HG03066 (cell line): ENCODE measurements at regions not wholly inside any gene's neighbourhood (a gene's known extent, or its start where the extent isn't known, plus 50 kb on each side); places are given as distances from the start of the nearest gene placed in this dataset.
"Not testable (repeated sequence)": the region's sequence is repeated elsewhere in the genome, so short reads cannot be mapped to it uniquely, and the experiment has no call there.

Experiments
- ATAC-seq: cut with Tn5 transposase; IDR thresholded peaks from one replicate; pipeline ENCODE4 v1.9.1; 2021; ENCODE audit warnings: low read depth; ENCODE audit not compliant: unreplicated experiment

DNA sequence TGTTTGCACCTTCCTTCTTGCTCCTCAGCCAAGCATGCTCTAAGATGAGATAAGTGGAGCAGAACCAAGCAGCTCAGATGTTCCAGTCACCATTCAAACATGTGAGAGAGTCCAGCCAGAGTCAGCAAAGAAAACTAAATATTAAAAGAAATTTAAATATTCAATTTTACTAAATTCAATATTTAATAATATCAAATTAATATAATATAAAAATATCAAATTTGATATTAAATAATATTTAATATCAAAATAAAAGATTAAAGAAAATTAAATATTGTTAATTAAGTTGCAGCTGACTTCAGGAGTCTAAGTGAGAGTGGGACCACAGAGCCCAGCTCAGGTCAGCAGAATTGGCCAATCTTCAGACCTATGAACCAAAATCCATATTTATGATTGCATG, 526.1 kb upstream of the FLRT2 start:
- ATAC-seq, result no peak

DNA sequence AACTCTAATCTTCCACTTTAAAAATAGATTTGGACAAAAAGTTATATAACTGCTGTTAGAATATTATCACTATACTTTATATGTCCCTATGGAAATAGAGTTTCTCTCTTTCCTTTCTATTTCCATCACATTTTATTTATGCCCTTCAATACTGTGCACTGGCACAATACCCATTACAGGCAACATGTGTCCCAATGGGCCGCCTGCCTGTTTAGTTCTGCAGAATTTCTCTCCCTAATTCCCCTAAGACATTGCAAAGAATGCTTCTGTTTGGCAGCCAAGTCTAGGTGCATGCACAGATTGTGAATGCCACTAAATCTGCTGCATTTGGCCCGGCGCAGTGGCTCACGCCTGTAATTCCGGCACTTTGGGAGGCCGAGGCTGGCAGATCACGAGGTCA, 520.4 kb upstream of the FLRT2 start:
- no peak for ATAC-seq

GRCh38 chr14:85010186-85010585, 519.8 kb upstream of the FLRT2 start:
- ATAC-seq, result no peak

DNA sequence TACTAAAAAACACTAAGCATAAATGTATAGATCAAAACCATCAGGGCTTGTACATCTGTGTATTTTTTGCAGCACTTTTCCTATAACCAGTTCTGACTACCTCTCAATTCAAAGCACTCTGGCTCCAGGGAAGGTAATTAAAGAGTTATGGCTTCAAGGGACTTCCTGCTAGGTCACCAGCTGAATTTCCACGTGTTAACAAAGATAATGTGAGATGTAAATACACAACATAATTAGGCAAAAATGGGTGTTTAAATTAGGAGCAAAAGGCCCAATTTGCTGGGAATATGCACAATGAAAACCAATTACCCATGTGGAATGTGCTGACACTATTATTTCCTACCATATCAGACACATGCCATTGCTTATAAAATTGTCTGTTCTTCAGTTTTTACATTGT, 513.4 kb upstream of the FLRT2 start:
- ATAC-seq, result no peak

- ATAC-seq, result not testable (repeated sequence)
These were observed 506.1 kb upstream of the FLRT2 start for GRCh38 chr14:85023866-85024265.

- ATAC-seq, result no peak
These were observed 505.0 kb upstream of the FLRT2 start for GRCh38 chr14:85024931-85025330.

- no peak for ATAC-seq
These were observed 502.1 kb upstream of the FLRT2 start for GRCh38 chr14:85027681-85028370.

- no peak for ATAC-seq
These were observed 492.5 kb upstream of the FLRT2 start for GRCh38 chr14:85037411-85037810.

- ATAC-seq, result no peak
These were observed 491.2 kb upstream of the FLRT2 start for GRCh38 chr14:85038526-85039352.

DNA sequence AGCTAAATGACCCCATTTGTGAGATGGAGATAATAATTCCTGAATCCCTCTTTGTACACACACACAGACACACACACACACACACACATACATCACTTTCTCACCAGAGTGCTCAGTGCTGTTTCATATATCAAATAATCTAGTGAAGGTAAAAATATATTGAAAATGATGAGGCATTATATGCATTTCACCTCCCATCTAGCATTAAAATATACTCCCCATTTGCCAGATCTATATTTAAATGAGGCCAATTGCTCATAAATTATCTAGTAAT, 490.7 kb upstream of the FLRT2 start:
- ATAC-seq, result no peak

DNA sequence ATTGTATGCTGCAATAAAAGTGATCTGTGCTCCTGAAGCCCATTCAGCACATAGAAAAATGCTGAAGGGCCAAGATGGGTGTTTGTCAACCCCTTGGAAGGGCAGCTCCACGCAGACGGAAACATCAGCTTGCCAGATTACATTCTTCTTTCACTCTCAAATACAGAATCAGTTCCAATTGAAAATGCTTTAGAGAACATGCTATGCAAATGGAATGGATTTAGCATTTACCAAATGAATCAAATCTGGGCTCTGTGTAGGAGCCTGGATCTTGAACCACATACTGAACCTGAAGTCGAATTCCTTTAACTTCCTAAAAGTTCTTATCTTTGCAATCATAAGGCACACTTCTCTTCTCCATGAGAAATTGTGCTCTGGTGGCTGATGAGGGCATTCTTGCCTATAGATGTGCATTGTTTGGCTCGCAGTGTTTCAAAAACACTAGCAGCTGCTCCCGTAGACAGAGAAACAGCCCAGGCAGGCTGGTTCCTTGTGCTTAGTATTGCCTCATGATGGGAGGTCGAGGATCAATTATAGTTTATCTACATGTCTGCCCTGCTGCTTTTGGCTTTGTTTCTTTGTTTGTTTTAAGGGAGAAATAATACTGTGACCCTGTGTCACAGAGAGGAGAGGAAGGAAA, 489.8 kb upstream of the FLRT2 start:
- ATAC-seq, result no peak

DNA sequence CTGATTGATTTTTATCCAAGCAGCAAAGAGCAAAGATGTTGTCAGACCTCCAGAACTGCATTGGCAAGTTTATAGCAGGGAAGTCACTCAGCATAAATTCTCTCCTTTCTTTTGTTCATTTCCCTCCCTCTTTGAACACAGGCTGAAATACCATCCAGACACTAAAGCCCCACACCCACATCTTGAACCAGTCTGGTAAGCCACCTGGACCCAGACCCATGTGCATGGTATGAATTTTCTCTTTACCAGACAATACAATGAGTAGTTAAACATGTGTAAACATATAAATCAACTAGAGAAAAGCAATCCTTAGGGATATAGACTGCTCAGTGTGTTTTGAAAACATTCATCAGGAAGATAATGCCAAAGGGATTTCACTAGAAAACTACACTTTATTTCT, 488.3 kb upstream of the FLRT2 start:
- ATAC-seq, result no peak

- ATAC-seq, result no peak
These were observed 487.6 kb upstream of the FLRT2 start for GRCh38 chr14:85042301-85042700.

GRCh38 chr14:85050180-85050579, 479.8 kb upstream of the FLRT2 start:
- no peak for ATAC-seq

GRCh38 chr14:85052646-85053045, 477.3 kb upstream of the FLRT2 start:
- no peak for ATAC-seq

DNA sequence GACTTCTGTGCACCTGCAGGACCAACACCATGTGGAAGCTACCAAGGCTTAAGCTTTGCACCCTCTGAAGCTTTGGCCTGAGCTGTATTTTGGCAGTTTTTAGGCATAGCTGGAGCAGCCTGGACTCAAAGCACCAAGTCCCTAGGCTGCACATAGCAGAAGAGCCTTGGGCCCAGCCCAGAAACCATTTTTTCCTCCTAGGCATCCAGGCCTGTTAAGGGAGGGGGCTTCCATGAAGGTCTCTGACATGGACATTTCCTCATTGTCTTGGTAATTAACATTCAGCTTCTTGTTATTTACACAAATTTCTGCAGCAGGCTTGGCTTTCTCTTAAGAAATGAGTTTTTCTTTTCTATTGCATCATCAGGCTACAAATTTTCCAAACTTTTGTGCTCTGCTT, 475.8 kb upstream of the FLRT2 start:
- ATAC-seq, result no peak

DNA sequence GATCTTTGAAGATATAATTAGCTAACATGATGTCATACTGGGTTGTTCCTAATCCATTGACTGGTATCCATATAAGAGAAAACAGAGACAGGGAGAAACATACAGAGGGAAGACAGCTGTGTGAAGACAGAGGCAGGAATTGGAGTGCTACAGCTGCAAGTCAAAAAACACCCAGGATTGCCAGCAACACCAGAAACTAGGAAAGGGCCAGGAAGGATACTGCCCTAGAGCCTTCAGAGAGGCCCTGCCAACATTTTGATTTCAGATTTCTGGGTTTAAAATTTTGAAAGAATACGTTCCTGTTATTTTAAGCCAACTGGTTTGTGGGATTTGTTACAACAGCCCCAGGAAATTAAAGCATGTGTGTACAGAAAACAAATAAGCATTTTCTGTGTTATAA, 473.7 kb upstream of the FLRT2 start:
- ATAC-seq, result no peak

DNA sequence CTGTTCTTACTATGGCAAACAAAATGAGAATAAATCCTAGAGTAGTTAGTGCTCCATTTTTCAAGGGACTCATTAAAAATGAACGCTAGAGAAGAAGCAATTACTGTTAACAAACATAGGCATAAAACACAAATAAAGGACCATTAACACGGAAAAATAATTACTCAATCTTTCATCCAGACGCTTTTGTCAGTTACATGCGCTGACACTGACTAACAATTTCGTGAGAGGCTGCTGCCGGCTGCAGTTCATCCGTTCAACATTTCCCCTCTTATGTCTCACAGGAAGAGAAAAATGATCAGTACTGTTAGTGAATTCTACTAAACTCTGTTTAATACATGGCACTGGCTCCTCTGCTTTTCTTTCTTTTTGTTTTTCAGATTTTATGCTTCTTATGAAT, 472.7 kb upstream of the FLRT2 start:
- ATAC-seq, result no peak

DNA sequence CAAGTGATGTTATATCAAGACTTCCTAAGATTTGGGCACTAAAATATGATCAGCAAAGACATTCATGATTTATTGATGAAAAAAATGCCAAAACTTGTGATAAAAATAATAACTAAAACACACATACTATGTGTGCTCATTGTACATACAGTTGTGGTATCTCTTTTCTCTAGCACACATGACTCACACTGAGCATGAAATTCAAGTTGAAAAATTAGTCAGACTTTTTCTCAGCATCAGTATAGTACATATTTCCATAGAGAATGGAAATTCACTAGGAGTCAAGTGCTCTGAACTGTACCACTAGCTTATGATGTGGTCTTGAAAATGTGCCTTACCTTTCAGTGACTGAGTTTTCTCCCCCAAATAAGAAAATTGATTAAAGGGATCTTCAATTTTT, 471.8 kb upstream of the FLRT2 start:
- ATAC-seq, result no peak

DNA sequence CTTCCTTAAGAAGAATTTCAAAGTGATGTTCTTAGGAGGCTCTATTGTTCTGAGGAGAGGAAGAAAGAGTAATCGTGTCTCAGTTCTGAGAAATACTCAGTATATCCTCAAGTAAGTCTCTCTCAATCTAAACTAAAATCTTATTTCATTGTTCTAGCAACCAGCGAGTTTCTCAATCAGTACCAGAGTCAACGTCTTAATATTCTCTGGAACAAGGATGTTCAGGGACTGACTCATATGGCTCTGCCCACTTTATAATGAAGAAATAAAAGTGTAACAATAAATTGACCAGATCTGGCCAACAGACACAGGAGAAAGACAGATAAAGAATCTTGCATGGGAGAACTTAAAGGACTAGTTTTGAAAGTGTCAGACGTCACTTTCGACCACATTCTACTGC, 469.8 kb upstream of the FLRT2 start:
- no peak for ATAC-seq

DNA sequence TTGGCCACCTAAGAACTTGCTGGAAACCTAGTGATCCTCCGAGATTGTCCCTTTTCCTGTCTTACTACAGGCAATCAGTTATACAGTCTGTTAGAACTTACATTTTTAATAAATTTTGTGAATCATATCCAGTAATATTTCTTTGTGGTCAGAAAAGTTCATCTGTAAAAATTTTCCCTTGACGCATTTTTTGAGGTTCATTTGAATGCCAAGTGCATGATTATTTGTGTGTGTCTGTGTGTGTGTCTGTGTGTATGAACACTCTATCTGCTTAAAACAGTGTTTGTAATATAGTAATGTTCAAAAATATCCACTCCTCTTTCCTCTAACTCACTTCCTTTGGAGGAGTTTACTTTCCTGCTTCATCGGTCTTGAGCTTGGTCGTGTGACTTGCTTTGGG, 468.7 kb upstream of the FLRT2 start:
- ATAC-seq, result no peak

GRCh38 chr14:85063747-85064146, 466.2 kb upstream of the FLRT2 start:
- no peak for ATAC-seq
